ENCODE measurements at regions not wholly inside any gene's neighbourhood (a gene's known extent, or its start where the extent isn't known, plus 50 kb on each side); places are given as distances from the start of the nearest gene placed in this dataset.
"Not testable (repeated sequence)": the region's sequence is repeated elsewhere in the genome, so short reads cannot be mapped to it uniquely, and the experiment has no call there.

GRCh38 chr12:88684170-88684569 lies 103.9 kb upstream of the KITLG start:
- no peak overlapping the region for H3K4me3 ChIP-seq
- Mint-ChIP-seq H3K4me1 (no peaks in the 10 kb centered on the region), H3K27me3 (ENCODE audit: insufficient read depth, low read depth) (no peaks in the 10 kb centered on the region), H3K36me3 (no peaks in the 10 kb centered on the region), H3K4me3 (no peak overlapping the region), H3K9me3 (no peaks in the 10 kb centered on the region), H3K27ac (no peak overlapping the region)
- no peaks in the 10 kb centered on the region for H4K20me1 ChIP-seq (ENCODE audit: low read depth)
- no peaks in the 10 kb centered on the region for H3K9me3 ChIP-seq (ENCODE audit: low read depth)
- no peaks in the 10 kb centered on the region for H3K36me3 ChIP-seq
- no peak overlapping the region for H3K27ac ChIP-seq
- no peak for DNase-seq (ENCODE audit: low spot score)
- TF ChIP-seq EZH2 (IDR thresholded peaks at IDR 0.05): no peak
- TF ChIP-seq EZH2phosphoT487 (IDR thresholded peaks at IDR 0.05): no peak
- TF ChIP-seq CTCF (IDR thresholded peaks at IDR 0.05): no peak
- H2AFZ ChIP-seq (replicated peaks): no peak overlapping the region
- no peak overlapping the region for H3K9ac ChIP-seq
- no peak overlapping the region for H3K4me2 ChIP-seq
- no peaks in the 10 kb centered on the region for H3F3A ChIP-seq (ENCODE audit: low read depth)
- H3K79me2 ChIP-seq (ENCODE audit: low read depth): no peaks in the 10 kb centered on the region
- H3K4me1 ChIP-seq: no peaks in the 10 kb centered on the region
- no peaks in the 10 kb centered on the region for H3K27me3 ChIP-seq

- Mint-ChIP-seq H3K36me3 (no peaks in the 10 kb centered on the region), H3K27me3 (ENCODE audit: insufficient read depth, low read depth) (no peaks in the 10 kb centered on the region), H3K9me3 (no peaks in the 10 kb centered on the region), H3K4me3 (no peak overlapping the region), H3K27ac (no peak overlapping the region), H3K4me1 (no peaks in the 10 kb centered on the region)
- H3F3A ChIP-seq (ENCODE audit: low read depth): no peaks in the 10 kb centered on the region
- no peaks in the 10 kb centered on the region for H3K27me3 ChIP-seq
- no peak overlapping the region for H3K9ac ChIP-seq
- TF ChIP-seq EZH2 (IDR thresholded peaks at IDR 0.05): no peak
- no peak for TF ChIP-seq EZH2phosphoT487 (IDR thresholded peaks at IDR 0.05)
- TF ChIP-seq CTCF (IDR thresholded peaks at IDR 0.05): no peak
- no peak overlapping the region for H2AFZ ChIP-seq (replicated peaks)
- no peaks in the 10 kb centered on the region for H3K9me3 ChIP-seq (ENCODE audit: low read depth)
- no peak overlapping the region for H3K4me3 ChIP-seq
- no peaks in the 10 kb centered on the region for H3K36me3 ChIP-seq
- no peaks in the 10 kb centered on the region for H4K20me1 ChIP-seq (ENCODE audit: low read depth)
- H3K79me2 ChIP-seq (ENCODE audit: low read depth): no peaks in the 10 kb centered on the region
- H3K27ac ChIP-seq: no peak overlapping the region
- H3K4me1 ChIP-seq: no peaks in the 10 kb centered on the region
- DNase-seq (ENCODE audit: low spot score): no peak
- H3K4me2 ChIP-seq: no peak overlapping the region
Observed at GRCh38 chr12:88683628-88684027, 103.4 kb upstream of the KITLG start.

GRCh38 chr12:88681271-88681670 lies 101.0 kb upstream of the KITLG start:
- Histone ChIP-seq H3K27ac (no peak overlapping the region), H3K79me2 (ENCODE audit: low read depth) (no peaks in the 10 kb centered on the region), H3K36me3 (no peaks in the 10 kb centered on the region), H3K4me2 (no peak overlapping the region), H3K4me1 (no peaks in the 10 kb centered on the region), H3K27me3 (no peaks in the 10 kb centered on the region), H2AFZ (replicated peaks) (no peak overlapping the region), H3K9me3 (ENCODE audit: low read depth) (no peaks in the 10 kb centered on the region), H3K9ac (no peak overlapping the region), H4K20me1 (ENCODE audit: low read depth) (no peaks in the 10 kb centered on the region), H3K4me3 (no peak overlapping the region), H3F3A (ENCODE audit: low read depth) (no peaks in the 10 kb centered on the region)
- Mint-ChIP-seq H3K4me3 (no peak overlapping the region), H3K36me3 (no peaks in the 10 kb centered on the region), H3K27me3 (ENCODE audit: insufficient read depth, low read depth) (no peaks in the 10 kb centered on the region), H3K27ac (no peak overlapping the region), H3K4me1 (no peaks in the 10 kb centered on the region), H3K9me3 (no peaks in the 10 kb centered on the region)
- no peak for DNase-seq (ENCODE audit: low spot score)
- TF ChIP-seq EZH2phosphoT487 (IDR thresholded peaks at IDR 0.05) (no peak), EZH2 (IDR thresholded peaks at IDR 0.05) (no peak), CTCF (IDR thresholded peaks at IDR 0.05) (no peak)

- no peak overlapping the region for H3K4me2 ChIP-seq
- no peaks in the 10 kb centered on the region for H3K4me1 Mint-ChIP-seq
- no peaks in the 10 kb centered on the region for H3K36me3 Mint-ChIP-seq
- H3K27me3 Mint-ChIP-seq (ENCODE audit: insufficient read depth, low read depth): no peaks in the 10 kb centered on the region
- TF ChIP-seq CTCF (IDR thresholded peaks at IDR 0.05) (no peak), EZH2 (IDR thresholded peaks at IDR 0.05) (no peak), EZH2phosphoT487 (IDR thresholded peaks at IDR 0.05) (no peak)
- H3F3A ChIP-seq (ENCODE audit: low read depth): no peaks in the 10 kb centered on the region
- DNase-seq (ENCODE audit: low spot score): no peak
- H3K9me3 Mint-ChIP-seq: peaks cover 3% of the 10 kb centered on the region
- H3K27ac Mint-ChIP-seq: no peak overlapping the region
- no peak overlapping the region for H3K4me3 ChIP-seq
- H4K20me1 ChIP-seq (ENCODE audit: low read depth): no peaks in the 10 kb centered on the region
- no peaks in the 10 kb centered on the region for H3K36me3 ChIP-seq
- no peak overlapping the region for H2AFZ ChIP-seq (replicated peaks)
- H3K9me3 ChIP-seq (ENCODE audit: low read depth): no peaks in the 10 kb centered on the region
- no peak overlapping the region for H3K9ac ChIP-seq
- H3K4me3 Mint-ChIP-seq: no peak overlapping the region
- no peaks in the 10 kb centered on the region for H3K27me3 ChIP-seq
- H3K4me1 ChIP-seq: no peaks in the 10 kb centered on the region
- H3K27ac ChIP-seq: no peak overlapping the region
- H3K79me2 ChIP-seq (ENCODE audit: low read depth): no peaks in the 10 kb centered on the region
Observed at GRCh38 chr12:88677464-88677863, 97.2 kb upstream of the KITLG start.

GRCh38 chr12:88667615-88668014 lies 87.3 kb upstream of the KITLG start:
- H3K9me3 ChIP-seq (ENCODE audit: low read depth); H3K79me2 ChIP-seq (ENCODE audit: low read depth); H3K36me3 Mint-ChIP-seq; H3K27ac Mint-ChIP-seq; H3K9me3 Mint-ChIP-seq; H3K27me3 Mint-ChIP-seq (ENCODE audit: insufficient read depth, low read depth); H3K4me1 Mint-ChIP-seq; H3K4me2 ChIP-seq; H3K27ac ChIP-seq; H3K27me3 ChIP-seq; H3K9ac ChIP-seq; H4K20me1 ChIP-seq (ENCODE audit: low read depth); H3K4me1 ChIP-seq; H3K4me3 Mint-ChIP-seq; H3K4me3 ChIP-seq; H3K36me3 ChIP-seq; H3F3A ChIP-seq (ENCODE audit: low read depth): not testable (repeated sequence)
- peak; percentile 14 for DNase-seq (ENCODE audit: low spot score)
- H2AFZ ChIP-seq (replicated peaks): peak overlapping the region; percentile 96
